ENCODE measurements at regions not wholly inside any gene's neighbourhood (a gene's known extent, or its start where the extent isn't known, plus 50 kb on each side); places are given as distances from the start of the nearest gene placed in this dataset.

DNA sequence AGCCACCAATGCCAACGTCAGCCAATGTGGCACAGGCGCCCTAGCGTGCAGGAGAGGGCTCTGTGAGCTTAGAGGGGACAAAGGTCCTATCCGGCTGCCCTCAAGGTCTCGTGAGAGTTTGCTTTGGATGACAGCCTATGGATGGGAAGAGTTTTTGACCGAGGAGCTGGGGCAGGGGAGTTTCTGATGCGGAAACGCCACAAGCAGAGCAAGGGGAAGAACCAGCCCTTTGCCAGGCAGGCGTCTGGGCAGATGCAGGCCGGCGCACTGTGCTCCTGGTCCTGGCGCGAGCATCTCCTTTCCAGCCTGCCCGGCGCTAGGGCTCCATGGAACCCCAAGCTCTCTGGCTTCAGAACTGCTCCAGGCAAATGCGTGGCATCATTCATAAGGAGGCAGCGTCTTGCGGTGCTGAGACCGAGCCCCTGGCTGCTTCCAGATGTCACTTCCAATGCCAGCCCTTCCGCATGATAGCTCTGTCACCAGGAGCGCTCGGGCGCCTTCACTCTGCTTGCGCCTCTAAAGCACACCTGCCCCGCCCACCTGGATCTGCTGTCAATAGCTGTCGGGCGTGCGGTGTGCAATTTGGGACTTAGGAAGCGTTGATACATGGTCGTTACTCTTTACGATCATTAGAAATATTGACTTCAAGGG lies 374.9 kb upstream of the IRX1 start:
- Histone ChIP-seq H3K79me2 (ENCODE audit: control insufficient read depth, insufficient read depth, low read length) (no peaks in the 10 kb centered on the region), H3K9ac (ENCODE audit: insufficient read depth in 1 of 2, low read depth in 2 of 2, low read length in 2 of 2) (no peak overlapping the region), H3K4me3 (no peak overlapping the region), H2AFZ (ENCODE audit: low read depth, low read length) (no peak overlapping the region), H3K4me2 (ENCODE audit: insufficient read depth, low read length) (no peak overlapping the region), H4K20me1 (replicated peaks; ENCODE audit: control insufficient read depth, insufficient read depth, low read length) (peaks cover 11% of the 10 kb centered on the region), H3K9me1 (ENCODE audit: control insufficient read depth, insufficient read depth, low read length) (no peaks in the 10 kb centered on the region), H3K27ac (ENCODE audit: extremely low read depth, low read depth, low read length) (no peak overlapping the region), H3K36me3 (ENCODE audit: control insufficient read depth, insufficient read depth, low read length) (no peaks in the 10 kb centered on the region), H3K4me1 (replicated peaks in 1 of 2; ENCODE audit: control insufficient read depth in 2 of 2, insufficient read depth in 2 of 2, low read length in 2 of 2) (no peaks in the 10 kb centered on the region), H3K27me3 (ENCODE audit: control insufficient read depth in 2 of 2, insufficient read depth in 2 of 2, low read length in 2 of 2) (peaks cover 6 to 55% of the 10 kb centered on the region in 2 experiments; a peak in 3 of 5 replicates), H3K9me3 (replicated peaks; ENCODE audit: control insufficient read depth, insufficient read depth, low read depth, low read length) (no peaks in the 10 kb centered on the region)
- FAIRE-seq = no peak
- WGBS (ENCODE audit: insufficient coverage, low coverage, missing lambda C conversion rate) = under 1% methylated on average over 31 of the region's 31 CpGs
- in situ Hi-C loops (cut with MboI) (no loop called here), intact Hi-C loops (cut with micrococcal nuclease) (no loop called here)
- no peak for ATAC-seq
- no peak for DNase-seq (ENCODE audit: extremely low read depth in 1 of 4, low spot score in 3 of 4)
- BruUV-seq (replicated peaks) = no TSS peak
- POLR2A ChIA-PET = interaction anchor here (0.7 kb wide), 1 partner anchor 15 kb away, joined by 3 read pairs; no protein-coding TSS in a partner anchor
- CTCF ChIA-PET (ENCODE audit: low intra/inter-chr PET ratio) = no interaction called here
- TF ChIP-seq ADNP (tag; IDR thresholded peaks at IDR 0.05) (no peak), ZNF589 (CRISPR knock-in tag; IDR thresholded peaks at IDR 0.05; ENCODE audit: low read depth) (no peak), BHLHE40 (IDR thresholded peaks at IDR 0.05; ENCODE audit: low read length) (no peak), ZBTB7A (IDR thresholded peaks at IDR 0.05; ENCODE audit: borderline replicate concordance, control insufficient read depth, low read depth, low read length) (no peak), EP300 (IDR thresholded peaks at IDR 0.05; ENCODE audit: low read length) (no peak), ZNF76 (CRISPR knock-in tag; IDR thresholded peaks at IDR 0.05; ENCODE audit: borderline replicate concordance) (no peak)
- TF ChIP-seq, protein P1, sequence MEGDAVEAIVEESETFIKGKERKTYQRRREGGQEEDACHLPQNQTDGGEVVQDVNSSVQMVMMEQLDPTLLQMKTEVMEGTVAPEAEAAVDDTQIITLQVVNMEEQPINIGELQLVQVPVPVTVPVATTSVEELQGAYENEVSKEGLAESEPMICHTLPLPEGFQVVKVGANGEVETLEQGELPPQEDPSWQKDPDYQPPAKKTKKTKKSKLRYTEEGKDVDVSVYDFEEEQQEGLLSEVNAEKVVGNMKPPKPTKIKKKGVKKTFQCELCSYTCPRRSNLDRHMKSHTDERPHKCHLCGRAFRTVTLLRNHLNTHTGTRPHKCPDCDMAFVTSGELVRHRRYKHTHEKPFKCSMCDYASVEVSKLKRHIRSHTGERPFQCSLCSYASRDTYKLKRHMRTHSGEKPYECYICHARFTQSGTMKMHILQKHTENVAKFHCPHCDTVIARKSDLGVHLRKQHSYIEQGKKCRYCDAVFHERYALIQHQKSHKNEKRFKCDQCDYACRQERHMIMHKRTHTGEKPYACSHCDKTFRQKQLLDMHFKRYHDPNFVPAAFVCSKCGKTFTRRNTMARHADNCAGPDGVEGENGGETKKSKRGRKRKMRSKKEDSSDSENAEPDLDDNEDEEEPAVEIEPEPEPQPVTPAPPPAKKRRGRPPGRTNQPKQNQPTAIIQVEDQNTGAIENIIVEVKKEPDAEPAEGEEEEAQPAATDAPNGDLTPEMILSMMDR (IDR thresholded peaks at IDR 0.05 in 2 of 3, conservative IDR thresholded peaks at IDR 0.05 in 1 of 3; ENCODE audit: insufficient read depth in 2 of 3, low read depth in 1 of 3, low read length in 3 of 3) = no peak
- TF ChIP-seq, protein P2, sequence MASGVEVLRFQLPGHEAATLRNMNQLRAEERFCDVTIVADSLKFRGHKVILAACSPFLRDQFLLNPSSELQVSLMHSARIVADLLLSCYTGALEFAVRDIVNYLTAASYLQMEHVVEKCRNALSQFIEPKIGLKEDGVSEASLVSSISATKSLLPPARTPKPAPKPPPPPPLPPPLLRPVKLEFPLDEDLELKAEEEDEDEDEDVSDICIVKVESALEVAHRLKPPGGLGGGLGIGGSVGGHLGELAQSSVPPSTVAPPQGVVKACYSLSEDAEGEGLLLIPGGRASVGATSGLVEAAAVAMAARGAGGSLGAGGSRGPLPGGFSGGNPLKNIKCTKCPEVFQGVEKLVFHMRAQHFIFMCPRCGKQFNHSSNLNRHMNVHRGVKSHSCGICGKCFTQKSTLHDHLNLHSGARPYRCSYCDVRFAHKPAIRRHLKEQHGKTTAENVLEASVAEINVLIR (CRISPR knock-in tag; IDR thresholded peaks at IDR 0.05) = no peak
- TF ChIP-seq, protein P3, sequence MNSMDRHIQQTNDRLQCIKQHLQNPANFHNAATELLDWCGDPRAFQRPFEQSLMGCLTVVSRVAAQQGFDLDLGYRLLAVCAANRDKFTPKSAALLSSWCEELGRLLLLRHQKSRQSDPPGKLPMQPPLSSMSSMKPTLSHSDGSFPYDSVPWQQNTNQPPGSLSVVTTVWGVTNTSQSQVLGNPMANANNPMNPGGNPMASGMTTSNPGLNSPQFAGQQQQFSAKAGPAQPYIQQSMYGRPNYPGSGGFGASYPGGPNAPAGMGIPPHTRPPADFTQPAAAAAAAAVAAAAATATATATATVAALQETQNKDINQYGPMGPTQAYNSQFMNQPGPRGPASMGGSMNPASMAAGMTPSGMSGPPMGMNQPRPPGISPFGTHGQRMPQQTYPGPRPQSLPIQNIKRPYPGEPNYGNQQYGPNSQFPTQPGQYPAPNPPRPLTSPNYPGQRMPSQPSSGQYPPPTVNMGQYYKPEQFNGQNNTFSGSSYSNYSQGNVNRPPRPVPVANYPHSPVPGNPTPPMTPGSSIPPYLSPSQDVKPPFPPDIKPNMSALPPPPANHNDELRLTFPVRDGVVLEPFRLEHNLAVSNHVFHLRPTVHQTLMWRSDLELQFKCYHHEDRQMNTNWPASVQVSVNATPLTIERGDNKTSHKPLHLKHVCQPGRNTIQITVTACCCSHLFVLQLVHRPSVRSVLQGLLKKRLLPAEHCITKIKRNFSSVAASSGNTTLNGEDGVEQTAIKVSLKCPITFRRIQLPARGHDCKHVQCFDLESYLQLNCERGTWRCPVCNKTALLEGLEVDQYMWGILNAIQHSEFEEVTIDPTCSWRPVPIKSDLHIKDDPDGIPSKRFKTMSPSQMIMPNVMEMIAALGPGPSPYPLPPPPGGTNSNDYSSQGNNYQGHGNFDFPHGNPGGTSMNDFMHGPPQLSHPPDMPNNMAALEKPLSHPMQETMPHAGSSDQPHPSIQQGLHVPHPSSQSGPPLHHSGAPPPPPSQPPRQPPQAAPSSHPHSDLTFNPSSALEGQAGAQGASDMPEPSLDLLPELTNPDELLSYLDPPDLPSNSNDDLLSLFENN (IDR thresholded peaks at IDR 0.05; ENCODE audit: low read depth in 2 of 2, low read length in 2 of 2) = no peak
